ENCODE measurements at regions not wholly inside any gene's neighbourhood (a gene's known extent, or its start where the extent isn't known, plus 50 kb on each side); places are given as distances from the start of the nearest gene placed in this dataset.
"Not testable (repeated sequence)": the region's sequence is repeated elsewhere in the genome, so short reads cannot be mapped to it uniquely, and the experiment has no call there.

DNA sequence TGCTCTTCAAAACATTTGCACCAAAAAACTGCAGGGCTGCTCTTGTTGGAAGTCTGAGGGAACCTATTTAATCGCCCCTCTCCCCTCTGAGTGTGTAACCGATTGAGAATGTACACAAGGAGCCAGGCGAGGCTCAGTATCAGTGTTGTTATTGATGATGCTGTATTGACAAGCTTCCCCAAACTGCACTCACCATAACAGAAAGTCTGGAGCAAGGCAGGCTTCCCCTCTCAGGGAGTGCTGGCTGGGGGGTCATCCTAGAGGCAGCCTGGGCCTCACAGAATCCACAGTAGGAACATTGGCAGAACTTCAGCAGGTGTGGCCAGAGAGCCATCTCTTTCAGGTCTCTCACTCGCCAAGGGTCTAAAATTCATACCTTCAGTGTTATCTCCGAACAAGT lies 58.1 kb upstream of the TUNAR start:
- no peak for DNase-seq (ENCODE audit: low spot score)

DNA sequence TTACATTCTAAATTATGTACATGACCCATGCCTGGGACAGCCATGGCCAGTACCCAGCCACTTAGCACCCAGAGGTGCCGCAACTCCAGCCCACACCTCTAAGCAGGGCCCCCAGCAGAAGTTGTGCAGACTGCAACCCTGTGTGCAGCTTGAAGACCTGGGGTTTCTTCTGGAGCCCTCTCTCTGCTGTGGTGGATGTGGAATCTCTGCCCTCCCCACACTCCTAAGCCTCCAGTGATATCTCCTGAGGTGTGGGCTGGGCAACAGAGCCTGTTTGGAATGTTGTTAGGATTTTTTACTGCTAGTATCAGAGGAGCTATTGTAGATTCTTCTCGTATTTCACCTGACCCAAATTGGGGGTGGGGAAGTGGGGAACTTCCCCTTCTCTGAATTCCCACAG lies 59.4 kb upstream of the TUNAR start:
- no peak for DNase-seq (ENCODE audit: low spot score)

DNA sequence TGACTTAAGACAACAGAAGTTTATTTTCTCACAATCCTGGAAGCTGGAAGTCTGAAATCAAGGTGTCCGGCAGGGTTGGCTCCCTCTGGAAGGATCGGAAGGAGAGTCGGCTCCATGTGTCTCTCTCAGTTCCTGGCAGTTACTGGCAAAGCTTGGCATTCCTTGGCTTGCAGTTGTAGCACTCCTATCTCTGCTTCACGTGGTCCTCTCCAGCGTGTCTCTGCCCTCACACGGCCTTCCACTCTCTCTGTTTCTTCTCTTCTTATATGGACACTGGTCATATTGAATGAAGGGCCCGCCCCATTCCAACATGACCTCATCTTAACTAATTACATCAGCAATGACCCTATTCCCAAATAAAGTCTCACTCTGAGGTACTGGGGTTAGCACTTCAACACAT lies 60.1 kb upstream of the TUNAR start:
- no peak for DNase-seq (ENCODE audit: low spot score)

DNA sequence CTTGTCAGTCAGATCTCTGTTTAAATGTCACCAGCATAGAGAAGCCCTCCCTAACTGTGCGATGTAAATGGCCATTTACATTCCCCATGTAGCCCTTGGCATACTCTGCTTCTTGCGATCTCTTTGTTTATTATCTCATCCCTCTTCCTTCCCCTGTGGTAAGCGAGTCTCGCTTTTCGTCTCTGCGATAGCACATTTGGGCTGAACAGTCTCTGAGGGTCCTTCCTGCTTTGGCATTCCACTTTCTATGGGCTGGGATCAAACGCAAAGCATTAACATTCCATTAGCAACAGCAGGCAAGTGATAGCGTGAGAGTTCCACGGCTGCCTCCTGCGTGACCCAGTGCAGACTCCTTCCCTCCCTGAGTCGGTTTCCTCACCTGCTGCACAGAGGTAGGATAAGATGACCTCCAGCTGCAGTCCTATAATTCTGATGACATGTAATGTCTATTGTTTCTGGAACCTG lies 61.4 kb upstream of the TUNAR start:
- no peak for DNase-seq (ENCODE audit: low spot score)

DNA sequence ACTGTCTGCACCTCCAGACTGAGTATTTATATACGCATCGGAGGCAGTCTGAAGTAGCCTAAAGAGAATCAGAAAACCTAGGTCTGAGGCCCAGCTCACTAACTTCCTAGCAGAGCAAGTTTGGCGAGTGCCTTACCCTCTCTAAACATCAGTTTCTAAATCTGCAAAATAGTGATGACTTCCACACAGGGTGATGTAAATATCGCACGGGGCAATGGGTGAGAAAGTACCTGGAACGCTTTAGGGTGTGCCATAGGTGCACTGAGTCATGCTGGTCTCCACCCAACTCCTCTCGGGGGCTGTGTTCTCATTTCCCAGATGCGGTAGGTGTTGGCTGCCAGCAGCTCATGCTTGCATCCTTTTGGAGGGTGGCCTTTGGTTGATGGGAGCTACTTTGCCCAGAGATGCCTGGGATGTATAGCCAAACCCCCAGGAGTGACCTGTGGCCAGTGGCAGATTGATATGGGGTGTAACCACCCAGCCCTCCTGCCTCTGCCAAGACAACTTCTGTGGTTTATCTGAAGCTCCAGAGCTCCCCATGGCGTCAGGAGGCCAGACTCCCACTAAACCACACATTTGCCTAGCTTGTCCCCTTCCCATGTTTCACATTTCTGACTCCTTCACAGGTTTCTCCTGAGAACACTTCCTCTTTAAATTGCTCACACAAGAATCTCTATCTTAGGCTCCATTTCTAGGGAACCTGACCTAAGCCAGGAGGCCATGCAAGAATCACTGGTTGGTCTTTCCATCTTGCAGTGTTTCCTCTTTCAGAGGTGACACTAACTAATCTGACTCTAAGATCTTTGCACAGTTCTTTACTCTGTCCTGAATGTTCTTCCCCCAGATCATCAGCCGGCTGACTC lies 62.0 kb upstream of the TUNAR start:
- no peak for DNase-seq (ENCODE audit: low spot score)

DNA sequence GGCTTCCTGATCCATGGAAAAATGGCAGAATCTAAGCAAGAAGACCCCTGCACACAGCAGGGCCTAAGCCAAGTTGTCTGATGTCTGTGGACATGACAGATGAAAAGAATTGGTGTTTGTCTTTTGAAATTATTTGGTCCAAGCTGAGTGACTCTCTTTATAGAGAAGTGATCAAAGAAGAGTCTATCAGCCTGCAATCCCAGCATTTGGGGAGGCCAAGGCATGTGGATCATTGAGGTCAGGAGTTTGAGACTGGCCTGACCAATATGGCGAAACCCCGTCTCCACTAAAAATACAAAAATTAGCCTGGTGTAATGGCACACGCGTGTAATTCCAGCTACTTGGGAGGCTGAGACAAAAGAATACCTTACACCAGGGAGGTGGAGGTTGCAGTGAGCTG lies 64.8 kb upstream of the TUNAR start:
- no peak for DNase-seq (ENCODE audit: low spot score)

DNA sequence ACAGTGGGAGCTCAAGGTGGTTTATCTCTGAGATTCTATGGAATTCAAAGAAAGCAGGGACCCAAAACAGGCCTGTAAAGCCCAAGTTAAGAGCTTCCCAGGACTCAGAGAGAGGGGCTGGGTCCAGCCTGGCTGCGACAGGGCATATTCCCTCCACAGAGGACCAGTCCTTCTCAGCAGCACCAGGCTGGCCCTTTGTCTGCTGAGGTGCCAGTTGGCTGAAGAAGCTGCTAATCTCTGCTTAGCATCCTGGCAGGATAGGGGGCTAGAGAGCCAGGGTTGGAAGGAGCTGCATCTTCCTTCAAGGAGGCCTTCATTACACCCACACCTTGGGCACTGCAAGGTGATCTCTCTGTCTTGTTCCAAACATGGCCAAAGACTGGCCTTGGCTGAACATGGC lies 68.3 kb upstream of the TUNAR start:
- no peak for DNase-seq (ENCODE audit: low spot score)

DNA sequence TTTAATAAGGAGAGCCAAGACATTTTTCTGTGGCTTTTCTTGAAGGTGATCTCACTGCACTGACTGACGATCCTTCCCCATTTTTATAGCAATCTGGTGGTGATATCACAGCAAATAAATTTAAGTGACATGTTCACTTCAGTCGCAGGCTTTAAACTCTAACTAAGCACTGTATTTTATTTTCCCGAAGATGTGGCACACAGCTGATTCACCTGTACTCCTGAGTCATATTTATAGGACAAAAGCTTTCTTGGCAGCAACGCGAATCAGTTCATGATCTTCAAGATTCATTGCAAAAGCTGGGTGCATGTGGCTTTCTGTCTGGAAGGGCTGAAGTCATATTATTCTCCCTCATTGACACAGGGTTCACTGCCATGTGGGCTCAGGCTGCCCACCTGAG lies 79.8 kb upstream of the TUNAR start:
- no peak for DNase-seq (ENCODE audit: low spot score)

DNA sequence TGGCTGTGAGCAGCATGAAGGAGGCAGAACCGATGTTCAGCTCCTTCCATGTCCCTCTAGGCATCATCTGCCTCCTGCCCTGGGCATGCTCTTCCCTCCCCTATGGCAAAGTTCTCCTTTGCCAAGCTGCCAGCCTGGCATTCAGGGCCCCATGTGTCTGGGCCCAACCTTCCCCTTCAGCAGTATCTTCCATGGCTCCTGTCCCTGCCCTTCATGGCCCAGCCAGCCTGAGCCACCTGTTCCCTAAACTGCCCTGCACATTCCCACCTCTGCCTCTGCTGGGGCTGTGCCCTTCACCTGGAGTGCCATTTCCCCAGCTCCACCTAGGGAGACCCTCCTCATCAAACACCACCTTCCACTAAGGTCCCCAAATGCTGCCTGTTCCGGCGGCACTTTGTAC lies 74.0 kb upstream of the TCL1A start:
- DNase-seq (ENCODE audit: low spot score), result no peak

DNA sequence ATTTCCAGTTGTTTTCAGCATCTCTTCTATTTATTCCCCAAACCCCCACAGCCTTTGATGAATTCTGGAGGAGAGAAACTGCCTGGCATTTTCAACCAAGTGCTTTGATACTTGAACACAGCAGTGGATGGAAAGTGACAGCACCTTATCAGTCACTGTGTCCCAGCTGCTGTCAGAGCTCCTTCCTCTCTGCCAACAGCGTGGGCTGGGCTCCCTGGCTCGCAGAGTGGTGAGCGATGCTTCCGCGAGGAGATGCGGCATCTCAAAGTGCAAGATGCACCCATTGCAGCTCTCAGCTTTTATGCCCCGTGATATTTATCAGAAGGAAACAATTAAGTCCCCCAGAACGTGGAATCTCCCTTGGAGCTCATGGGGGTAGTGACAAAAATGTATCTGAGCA lies 72.6 kb upstream of the TCL1A start:
- DNase-seq (ENCODE audit: low spot score), result peak; percentile 39

DNA sequence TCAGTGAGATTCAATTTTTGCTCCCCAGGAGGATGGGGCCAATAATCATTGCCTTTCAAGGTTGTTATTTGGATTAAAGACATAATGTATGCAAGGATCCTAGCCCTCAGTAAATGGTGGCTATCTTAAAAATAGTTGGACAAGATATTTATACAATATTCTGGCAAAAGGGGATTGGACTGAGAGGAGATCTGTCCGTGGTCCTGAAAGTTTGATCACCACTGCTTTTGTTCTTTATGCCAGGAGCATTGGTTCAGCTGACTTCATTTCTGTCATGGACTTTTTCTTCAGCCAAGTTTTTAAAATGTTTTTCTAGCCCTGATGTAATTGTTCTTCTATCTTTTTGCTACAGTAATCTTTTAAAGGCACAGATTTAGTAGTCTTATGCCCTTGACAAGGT lies 70.2 kb upstream of the TCL1A start:
- no peak for DNase-seq (ENCODE audit: low spot score)

DNA sequence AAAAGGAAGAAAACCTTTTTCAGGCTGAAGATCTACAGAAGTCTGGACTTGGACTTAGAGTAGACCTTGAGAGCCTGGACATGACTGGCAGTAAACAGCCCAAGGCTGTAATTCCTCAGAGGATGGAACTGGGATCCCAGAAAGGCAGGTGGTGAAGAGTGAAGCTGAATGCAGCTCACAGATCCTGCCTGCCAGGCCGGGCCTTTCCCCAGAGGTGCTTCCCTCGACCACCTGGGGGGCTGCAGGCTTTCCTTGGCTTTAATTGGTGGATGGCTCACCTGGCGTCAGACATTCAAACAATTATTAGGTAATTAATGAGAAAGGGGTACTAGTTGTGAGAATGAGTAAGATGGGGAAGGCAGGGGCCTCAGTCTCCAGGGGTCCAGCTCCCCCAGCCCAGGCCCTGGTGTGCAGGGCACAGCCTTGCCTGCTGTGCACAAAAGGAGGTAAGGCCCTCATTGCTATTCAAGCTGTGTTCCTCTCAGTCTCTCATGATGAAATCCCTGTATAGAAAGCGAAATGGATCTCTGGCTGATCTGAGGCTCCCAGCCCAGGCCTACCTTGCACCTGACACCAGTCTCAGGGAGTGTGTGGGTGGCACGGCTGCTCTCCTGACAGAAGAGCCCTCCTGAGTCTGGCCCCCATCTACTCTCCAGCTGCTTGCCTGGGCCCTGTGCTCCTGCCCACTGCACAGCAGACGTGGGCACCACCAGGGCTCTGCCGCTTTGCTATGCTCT lies 63.0 kb upstream of the TCL1A start:
- no peak for DNase-seq (ENCODE audit: low spot score)

DNA sequence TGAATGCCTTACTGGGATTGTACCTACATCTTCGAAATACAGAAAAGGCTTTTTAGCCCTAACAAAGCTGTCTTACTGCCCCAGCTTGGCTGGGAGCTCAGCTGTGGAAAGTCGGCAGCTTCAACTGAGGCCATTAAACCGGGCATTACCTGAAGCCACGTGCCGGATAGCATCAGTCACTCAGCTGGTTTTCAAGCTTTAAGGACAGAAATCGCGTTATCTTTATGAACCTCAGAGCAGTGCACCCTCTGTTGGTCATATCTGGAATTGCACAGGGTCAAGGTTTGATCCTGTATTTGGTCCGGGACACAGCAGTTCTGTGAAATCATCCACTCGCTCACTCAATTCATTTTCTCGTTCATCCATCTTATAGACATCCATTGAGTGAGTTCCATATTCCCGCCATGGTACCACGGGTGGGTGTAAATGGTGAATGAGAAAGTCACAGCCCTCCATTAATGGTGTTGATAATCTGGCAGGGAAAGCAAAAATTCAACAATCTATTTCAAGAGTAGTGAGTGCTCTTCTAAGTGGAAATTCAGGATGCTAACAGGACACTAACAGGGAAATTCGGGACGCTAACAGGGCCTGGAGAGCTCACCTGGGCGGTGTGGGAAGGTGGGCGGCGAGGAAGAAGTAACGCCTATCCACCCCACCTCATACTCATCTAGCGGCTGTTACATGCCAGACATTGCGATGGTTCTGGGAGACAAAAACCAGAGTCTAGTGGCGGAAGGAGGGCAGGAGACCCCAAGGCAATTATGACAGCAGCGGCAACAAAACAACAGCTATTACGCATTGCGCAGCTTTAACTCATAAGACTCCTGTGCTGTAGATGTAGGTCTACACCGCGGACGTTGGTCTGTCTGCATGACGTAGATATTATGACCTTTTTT lies 60.6 kb upstream of the TCL1A start:
- DNase-seq (ENCODE audit: low spot score), result peak; percentile 16

DNA sequence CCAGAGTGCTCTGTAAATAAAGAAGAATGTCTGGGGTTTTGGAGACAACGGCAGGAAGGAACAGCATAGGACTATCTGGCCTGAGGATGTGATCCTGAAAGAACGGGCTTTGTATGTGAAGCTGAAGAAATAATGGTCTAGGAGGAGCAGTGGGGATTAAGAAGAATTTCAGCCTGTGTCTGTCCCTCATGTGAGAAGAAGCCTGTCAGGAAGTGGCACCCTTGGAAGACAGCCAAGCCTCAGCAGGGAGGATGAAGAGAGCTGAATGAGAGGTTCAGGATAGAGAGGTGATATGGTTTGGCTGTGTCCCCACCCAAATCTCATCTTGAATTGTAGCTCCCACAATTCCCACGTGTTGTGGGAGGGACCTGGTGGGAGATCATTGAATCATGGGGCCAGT lies 56.9 kb upstream of the TCL1A start:
- no peak for DNase-seq (ENCODE audit: low spot score)

DNA sequence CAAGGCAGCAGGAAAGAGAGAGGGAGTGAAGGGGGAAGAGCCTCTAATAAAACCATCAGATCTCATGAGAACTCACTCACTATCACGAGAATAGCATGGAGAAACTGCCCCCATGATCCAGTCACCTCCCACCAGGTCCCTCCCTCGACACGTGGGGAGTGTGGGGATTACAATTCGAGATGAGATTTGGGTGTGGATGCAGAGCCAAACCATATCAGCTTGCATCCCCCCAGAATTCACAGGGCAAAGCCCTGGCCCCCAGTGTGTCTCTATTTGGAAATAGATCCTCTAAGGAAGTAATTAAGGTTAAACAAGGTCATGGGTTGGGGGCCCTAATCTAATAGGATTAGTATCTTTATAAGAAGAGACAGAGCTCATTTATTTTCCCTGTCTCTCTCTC lies 56.1 kb upstream of the TCL1A start:
- DNase-seq (ENCODE audit: low spot score), result no peak

DNA sequence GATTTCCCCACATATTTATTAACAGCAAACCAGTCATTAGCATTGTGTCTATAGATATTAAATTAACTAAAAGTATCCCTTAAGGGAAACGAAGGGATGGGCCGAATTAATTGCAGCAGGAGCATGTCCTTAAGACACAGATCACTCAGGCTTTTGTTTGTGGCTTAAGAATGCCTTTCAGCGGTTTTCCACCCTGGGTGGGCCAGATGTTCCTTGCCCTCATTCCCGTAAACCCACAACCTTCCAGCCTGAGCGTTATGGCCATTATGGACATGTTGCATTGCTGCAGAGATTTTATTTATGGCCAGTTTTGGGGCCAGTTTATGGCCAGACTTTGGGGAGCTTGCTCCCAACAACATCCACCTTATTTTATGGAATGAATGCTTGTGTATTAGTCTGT lies 55.5 kb upstream of the TCL1A start:
- DNase-seq (ENCODE audit: low spot score), result not testable (repeated sequence)

DNA sequence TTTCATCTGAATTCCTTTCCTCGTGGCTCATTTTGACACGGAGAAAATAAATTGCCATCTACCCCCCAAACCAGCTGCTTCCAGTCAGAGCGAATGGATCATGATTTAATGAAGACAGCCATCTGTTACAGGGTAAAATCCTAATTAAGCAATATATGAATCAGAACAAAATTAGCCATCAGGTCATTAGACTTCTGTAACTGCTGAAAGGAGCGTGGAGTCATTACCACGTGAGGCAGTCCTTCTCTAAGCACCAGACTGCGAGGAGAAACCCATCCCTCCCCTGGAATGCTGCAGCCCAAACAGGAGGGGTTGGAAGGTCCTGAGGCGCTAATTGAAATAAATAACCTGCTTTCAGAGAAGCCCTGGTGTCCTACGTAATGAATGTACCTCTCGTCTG lies 51.1 kb upstream of the TCL1A start:
- DNase-seq (ENCODE audit: low spot score), result no peak

DNA sequence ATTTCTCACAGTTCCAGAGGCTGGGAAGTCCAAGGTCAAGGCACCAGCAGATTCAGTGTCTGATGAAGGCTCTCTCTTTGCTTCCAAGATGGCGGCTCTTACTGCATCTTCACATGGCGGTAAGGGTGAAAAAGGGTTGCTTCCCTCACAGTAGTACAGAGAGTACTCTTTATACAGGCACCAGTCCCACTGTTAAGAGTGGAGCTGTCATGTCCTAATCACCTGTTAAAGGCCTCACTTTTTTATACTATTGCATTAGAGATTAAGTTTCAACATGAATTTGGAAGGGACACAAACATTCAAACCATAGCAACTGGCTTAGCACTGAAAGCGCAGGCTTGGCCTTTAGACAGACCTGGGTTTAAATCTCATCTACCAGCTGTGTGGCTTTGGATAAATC lies 50.0 kb upstream of the TCL1A start:
- DNase-seq (ENCODE audit: low spot score), result no peak

Measured in putamen (tissue), 1 donor.